ENCODE measurements at regions not wholly inside any gene's neighbourhood (a gene's known extent, or its start where the extent isn't known, plus 50 kb on each side); places are given as distances from the start of the nearest gene placed in this dataset. TPM values are rescaled to one million over a fixed set of nuclear protein-coding genes. Genes with fewer than 3 reads are reported as not detected.

GRCh38 chr1:221791846-221792245, 50.0 kb upstream of the DUSP10 start:
- Histone ChIP-seq H3K4me1 (ENCODE audit: insufficient read depth, low read length) (peaks cover 6% of the 10 kb centered on the region), H3K27ac (ENCODE audit: low read depth, low read length) (no peak overlapping the region), H3K79me2 (ENCODE audit: insufficient read depth, low read length) (no peaks in the 10 kb centered on the region), H3K27me3 (ENCODE audit: insufficient read depth, low read length) (no peaks in the 10 kb centered on the region), H3K36me3 (ENCODE audit: insufficient read depth, low read length) (no peaks in the 10 kb centered on the region), H3K4me3 (ENCODE audit: insufficient read depth, low read length) (no peak overlapping the region), H4K20me1 (ENCODE audit: insufficient read depth, low read length) (no peaks in the 10 kb centered on the region), H3K4me2 (ENCODE audit: insufficient read depth, low read length) (no peak overlapping the region), H2AFZ (ENCODE audit: low read length) (no peak overlapping the region), H3K9me3 (ENCODE audit: low read depth, low read length) (no peaks in the 10 kb centered on the region)
- no peak for DNase-seq (ENCODE audit: insufficient read length, low spot score, missing footprints)
- TF ChIP-seq CTCF (IDR thresholded peaks at IDR 0.05; ENCODE audit: extremely low read depth, low read depth, low read length), result no peak

Small RNA genes in the stretch of these regions (small RNA-seq; reads per million reads assigned to genes)
- gene RNU6-403P, result not detected
